ENCODE measurements at regions not wholly inside any gene's neighbourhood (a gene's known extent, or its start where the extent isn't known, plus 50 kb on each side); places are given as distances from the start of the nearest gene placed in this dataset.

GRCh38 chr18:66707473-66707872, 103.6 kb upstream of the CDH19 start:
- Histone ChIP-seq H3K27ac (ENCODE audit: low read depth, low read length) (no peak overlapping the region), H3K4me2 (ENCODE audit: low read length) (no peak overlapping the region), H3K4me1 (ENCODE audit: control insufficient read depth in 1 of 2, insufficient read depth in 2 of 2, low read length in 2 of 2) (no peaks in the 10 kb centered on the region), H3K36me3 (ENCODE audit: control insufficient read depth in 1 of 2, insufficient read depth in 2 of 2, low read length in 2 of 2) (no peaks in the 10 kb centered on the region), H2AFZ (ENCODE audit: low read depth, low read length, poor library complexity, severe bottlenecking) (no peak overlapping the region), H4K20me1 (ENCODE audit: insufficient read depth) (no peaks in the 10 kb centered on the region), H3K9ac (ENCODE audit: low read length) (no peak overlapping the region), H3K9me3 (ENCODE audit: control insufficient read depth in 1 of 2, insufficient read depth in 1 of 2, low read depth in 1 of 2, low read length in 2 of 2) (peaks cover 10 to 12% of the 10 kb centered on the region in 2 experiments), H3K4me3 (replicated peaks in 1 of 2; ENCODE audit: low read depth in 1 of 2, low read length in 2 of 2) (no peak overlapping the region), H3K27me3 (ENCODE audit: insufficient read depth, low read length) (no peaks in the 10 kb centered on the region), H3K9me2 (ENCODE audit: insufficient read depth) (no peaks in the 10 kb centered on the region), H3K79me2 (ENCODE audit: insufficient read depth, low read length) (no peaks in the 10 kb centered on the region)
- no peak for DNase-seq (ENCODE audit: low read depth, low spot score)
- ChIA-PET POLR2A (no interaction called here), CTCF (no interaction called here), RAD21 (ENCODE audit: low non-redundant PET in 1 of 2, low total read pairs in 2 of 2, uncharacterized antibody in 2 of 2, unreplicated experiment in 2 of 2) (no interaction called here)
- TF ChIP-seq ZBTB33 (IDR thresholded peaks at IDR 0.05; ENCODE audit: extremely low read depth, insufficient replicate concordance, low read length): no peak
- no peak for TF ChIP-seq YY1 (IDR thresholded peaks at IDR 0.05; ENCODE audit: extremely low read depth, insufficient replicate concordance, low read depth, low read length)
- TF ChIP-seq FOSL1 (IDR thresholded peaks at IDR 0.05; ENCODE audit: low read depth): no peak
- TF ChIP-seq EZH2 (IDR thresholded peaks at IDR 0.05): no peak
- TF ChIP-seq SP1 (IDR thresholded peaks at IDR 0.05; ENCODE audit: low read depth): no peak
- no peak for TF ChIP-seq JUND (IDR thresholded peaks at IDR 0.05)
- TF ChIP-seq MAX (IDR thresholded peaks at IDR 0.05): no peak
- no peak for ATAC-seq
- BruUV-seq (replicated peaks): no TSS peak
- intact Hi-C loops (cut with micrococcal nuclease): no loop called here

GRCh38 chr18:66695281-66695680, 91.4 kb upstream of the CDH19 start:
- Histone ChIP-seq H3K36me3 (ENCODE audit: control insufficient read depth in 1 of 2, insufficient read depth in 2 of 2, low read length in 2 of 2) (no peaks in the 10 kb centered on the region), H2AFZ (ENCODE audit: low read depth, low read length, poor library complexity, severe bottlenecking) (no peak overlapping the region), H3K27ac (ENCODE audit: low read depth, low read length) (no peak overlapping the region), H3K4me1 (ENCODE audit: control insufficient read depth in 1 of 2, insufficient read depth in 2 of 2, low read length in 2 of 2) (no peaks in the 10 kb centered on the region), H3K4me2 (ENCODE audit: low read length) (no peak overlapping the region), H4K20me1 (ENCODE audit: insufficient read depth) (no peaks in the 10 kb centered on the region), H3K79me2 (ENCODE audit: insufficient read depth, low read length) (no peaks in the 10 kb centered on the region), H3K4me3 (replicated peaks in 1 of 2; ENCODE audit: low read depth in 1 of 2, low read length in 2 of 2) (no peak overlapping the region), H3K27me3 (ENCODE audit: insufficient read depth, low read length) (no peaks in the 10 kb centered on the region), H3K9ac (ENCODE audit: low read length) (no peak overlapping the region), H3K9me3 (ENCODE audit: control insufficient read depth in 1 of 2, insufficient read depth in 1 of 2, low read depth in 1 of 2, low read length in 2 of 2) (peaks cover 0 to 10% of the 10 kb centered on the region in 2 experiments; a peak in 1 of 4 replicates), H3K9me2 (ENCODE audit: insufficient read depth) (no peaks in the 10 kb centered on the region)
- CTCF ChIA-PET: no interaction called here
- POLR2A ChIA-PET: no interaction called here
- RAD21 ChIA-PET (ENCODE audit: low non-redundant PET in 1 of 2, low total read pairs in 2 of 2, uncharacterized antibody in 2 of 2, unreplicated experiment in 2 of 2): no interaction called here
- no peak for TF ChIP-seq TCF7L2 (IDR thresholded peaks at IDR 0.05; ENCODE audit: borderline replicate concordance, extremely low read depth, insufficient read depth, insufficient read length)
- no peak for TF ChIP-seq ELF1 (IDR thresholded peaks at IDR 0.05; ENCODE audit: borderline replicate concordance, low read depth)
- no peak for TF ChIP-seq ZFX (IDR thresholded peaks at IDR 0.05)
- TF ChIP-seq EGR1 (IDR thresholded peaks at IDR 0.05; ENCODE audit: low read depth): no peak
- intact Hi-C loops (cut with micrococcal nuclease): no loop called here
- DNase-seq (ENCODE audit: low read depth, low spot score) (no peak), ATAC-seq (no peak)
- no TSS peak for BruUV-seq (replicated peaks)

All from HCT116 (cell line).